Fibroblast of villous mesenchyme (primary cell): ENCODE measurements at regions not wholly inside any gene's neighbourhood (a gene's known extent, or its start where the extent isn't known, plus 50 kb on each side); places are given as distances from the start of the nearest gene placed in this dataset.
"Not testable (repeated sequence)": the region's sequence is repeated elsewhere in the genome, so short reads cannot be mapped to it uniquely, and the experiment has no call there.

Experiments used
- DNase-seq: peaks from one replicate; pipeline ENCODE4 v3.0.0-alpha.2; 2010; ENCODE audit warnings: low read depth
- H3K4me3 ChIP-seq: 2 replicates; pipeline ENCODE4 v1.5.1; 2011; ENCODE audit warnings: low read depth, mild to moderate bottlenecking, low read length
- TF ChIP-seq, protein P1 (sequence below): IDR thresholded peaks from 2 replicates; pipeline ENCODE4 v1.5.1; 2012; ENCODE audit warnings: low read depth, mild to moderate bottlenecking, low read length; ENCODE audit not compliant: insufficient read depth

DNA sequence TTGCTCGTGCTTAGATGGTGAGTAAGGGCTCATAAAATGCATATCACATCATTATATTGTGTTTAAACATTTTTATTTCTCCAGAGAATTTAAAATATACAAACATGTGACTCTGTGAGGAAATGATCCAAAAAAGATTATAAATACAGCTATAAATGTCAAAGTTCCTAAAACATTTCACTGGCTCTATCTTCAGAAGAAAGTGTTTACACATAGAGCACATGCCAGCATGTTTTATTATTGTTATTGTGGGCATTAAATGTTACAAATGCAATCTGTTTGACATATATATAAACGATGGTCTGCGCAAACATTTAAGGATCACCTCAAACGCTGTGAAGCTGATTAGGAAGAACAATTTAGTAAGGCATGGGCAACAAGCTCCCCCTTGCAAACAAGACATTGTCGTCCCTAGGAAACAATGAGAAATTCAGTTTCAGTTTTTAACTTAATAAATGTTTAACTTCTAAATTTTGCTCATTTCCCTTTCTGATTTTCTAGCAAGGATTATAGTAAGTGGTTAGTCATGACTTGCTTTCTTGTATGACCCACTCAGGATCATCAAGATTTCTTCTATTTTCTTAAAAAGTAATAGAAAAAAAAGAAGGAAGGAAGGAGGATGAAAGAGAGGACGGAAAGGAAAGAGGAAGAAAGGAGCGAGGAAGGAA is 207.5 kb downstream of the SATB1 start:
- DNase-seq = no peak
- H3K4me3 ChIP-seq = no peak overlapping the region
- TF ChIP-seq, protein P1, sequence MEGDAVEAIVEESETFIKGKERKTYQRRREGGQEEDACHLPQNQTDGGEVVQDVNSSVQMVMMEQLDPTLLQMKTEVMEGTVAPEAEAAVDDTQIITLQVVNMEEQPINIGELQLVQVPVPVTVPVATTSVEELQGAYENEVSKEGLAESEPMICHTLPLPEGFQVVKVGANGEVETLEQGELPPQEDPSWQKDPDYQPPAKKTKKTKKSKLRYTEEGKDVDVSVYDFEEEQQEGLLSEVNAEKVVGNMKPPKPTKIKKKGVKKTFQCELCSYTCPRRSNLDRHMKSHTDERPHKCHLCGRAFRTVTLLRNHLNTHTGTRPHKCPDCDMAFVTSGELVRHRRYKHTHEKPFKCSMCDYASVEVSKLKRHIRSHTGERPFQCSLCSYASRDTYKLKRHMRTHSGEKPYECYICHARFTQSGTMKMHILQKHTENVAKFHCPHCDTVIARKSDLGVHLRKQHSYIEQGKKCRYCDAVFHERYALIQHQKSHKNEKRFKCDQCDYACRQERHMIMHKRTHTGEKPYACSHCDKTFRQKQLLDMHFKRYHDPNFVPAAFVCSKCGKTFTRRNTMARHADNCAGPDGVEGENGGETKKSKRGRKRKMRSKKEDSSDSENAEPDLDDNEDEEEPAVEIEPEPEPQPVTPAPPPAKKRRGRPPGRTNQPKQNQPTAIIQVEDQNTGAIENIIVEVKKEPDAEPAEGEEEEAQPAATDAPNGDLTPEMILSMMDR = no peak

GRCh38 chr3:18216996-18217395 is 208.1 kb downstream of the SATB1 start:
- TF ChIP-seq, protein P1 = no peak

GRCh38 chr3:18215639-18216038 is 209.5 kb downstream of the SATB1 start:
- TF ChIP-seq, protein P1 = no peak
- no peak overlapping the region for H3K4me3 ChIP-seq
- no peak for DNase-seq

More at GRCh38 chr3:18216996-18217395, 208.1 kb downstream of the SATB1 start:
- no peak overlapping the region for H3K4me3 ChIP-seq
- no peak for DNase-seq

GRCh38 chr3:18211116-18211515 is 214.0 kb downstream of the SATB1 start:
- TF ChIP-seq, protein P1 = no peak
- DNase-seq = no peak
- no peak overlapping the region for H3K4me3 ChIP-seq

DNA sequence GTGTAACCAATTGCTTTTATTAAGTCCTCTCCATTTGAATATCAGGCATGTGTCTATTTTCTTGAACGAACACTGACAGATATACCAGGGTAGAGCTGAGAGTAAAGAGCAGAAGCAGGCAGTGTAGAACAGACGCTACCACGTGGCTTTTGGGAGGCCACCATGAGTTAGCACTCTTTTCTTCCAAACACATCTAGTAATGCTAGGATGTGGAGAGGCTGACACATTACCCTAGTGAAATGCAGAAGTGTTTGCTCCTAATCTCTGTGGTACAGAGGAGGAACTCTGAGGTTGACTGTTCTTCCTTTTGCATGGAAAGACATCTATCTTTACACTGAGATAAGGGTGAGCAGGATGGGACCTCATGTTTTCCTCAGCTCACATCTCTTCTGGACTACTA is 216.3 kb downstream of the SATB1 start:
- H3K4me3 ChIP-seq = no peak overlapping the region
- TF ChIP-seq, protein P1 = no peak
- DNase-seq = no peak

DNA sequence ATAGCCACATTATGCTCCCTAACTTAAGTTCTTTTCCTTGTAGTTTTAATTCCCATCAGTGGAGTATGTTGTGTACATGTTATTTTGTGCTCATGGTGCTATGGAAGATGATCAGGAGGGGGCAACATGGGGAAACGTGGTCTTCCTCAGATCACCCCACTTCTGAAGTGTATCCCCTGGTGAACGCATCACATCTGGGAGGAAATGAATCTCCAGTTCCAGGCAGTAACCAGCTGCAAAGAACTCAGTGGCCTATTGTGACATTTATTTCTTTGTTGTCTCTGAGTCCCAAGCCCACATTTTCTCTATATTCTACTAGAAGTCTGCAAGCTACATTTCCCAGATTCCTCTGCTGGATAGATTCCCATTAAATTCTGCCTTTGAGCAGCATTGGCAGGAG is 217.0 kb downstream of the SATB1 start:
- H3K4me3 ChIP-seq = no peak overlapping the region
- TF ChIP-seq, protein P1 = no peak
- no peak for DNase-seq

DNA sequence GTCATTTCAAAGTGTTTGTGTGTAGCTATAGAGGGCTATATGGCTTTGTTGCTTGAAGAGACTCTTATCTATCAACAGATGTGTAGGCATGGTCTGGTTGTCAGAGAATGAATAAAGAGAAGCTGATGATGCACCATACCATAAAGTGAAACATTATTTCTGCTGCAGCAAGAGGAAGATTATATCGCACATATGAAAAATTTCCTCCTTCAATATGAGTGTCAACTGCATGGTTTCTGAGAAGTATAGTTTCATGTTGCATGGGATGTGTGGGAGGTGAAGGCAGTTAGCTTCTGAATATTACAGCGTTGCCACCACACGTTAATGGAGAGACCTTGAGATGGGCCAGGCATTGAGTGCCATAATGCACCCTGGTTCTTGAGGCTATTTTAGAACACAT is 217.9 kb downstream of the SATB1 start:
- TF ChIP-seq, protein P1 = no peak
- no peak for DNase-seq

GRCh38 chr3:18205701-18206100 is 219.4 kb downstream of the SATB1 start:
- DNase-seq = not testable (repeated sequence)

More for the DNA sequence above, 217.9 kb downstream of the SATB1 start:
- no peak overlapping the region for H3K4me3 ChIP-seq

More at GRCh38 chr3:18205701-18206100, 219.4 kb downstream of the SATB1 start:
- not testable (repeated sequence) for H3K4me3 ChIP-seq
